ENCODE measurements at regions not wholly inside any gene's neighbourhood (a gene's known extent, or its start where the extent isn't known, plus 50 kb on each side); places are given as distances from the start of the nearest gene placed in this dataset.

DNA sequence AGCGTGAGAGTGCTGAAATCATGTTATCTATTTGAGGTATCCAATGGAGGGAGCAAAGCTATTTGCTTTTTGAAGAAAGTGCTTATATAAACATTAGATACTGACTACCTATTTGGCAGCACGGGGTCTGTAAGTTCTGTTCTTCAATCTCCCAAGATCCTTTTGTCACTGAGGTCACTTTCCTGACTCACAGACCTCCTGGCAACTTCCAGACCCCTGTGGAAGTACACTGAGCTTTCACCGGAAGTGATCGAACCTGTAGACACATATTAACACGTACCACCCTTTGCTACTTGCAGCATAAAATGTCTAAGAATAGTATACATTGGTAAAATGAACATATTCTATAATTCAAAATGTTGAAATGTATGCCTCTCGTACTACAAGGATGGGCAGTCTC, 452.6 kb upstream of the ST6GAL2 start:
- no peak for TF ChIP-seq EZH2phosphoT487 (IDR thresholded peaks at IDR 0.05; ENCODE audit: low read depth, severe bottlenecking, unreplicated experiment)
- TF ChIP-seq, protein P1, sequence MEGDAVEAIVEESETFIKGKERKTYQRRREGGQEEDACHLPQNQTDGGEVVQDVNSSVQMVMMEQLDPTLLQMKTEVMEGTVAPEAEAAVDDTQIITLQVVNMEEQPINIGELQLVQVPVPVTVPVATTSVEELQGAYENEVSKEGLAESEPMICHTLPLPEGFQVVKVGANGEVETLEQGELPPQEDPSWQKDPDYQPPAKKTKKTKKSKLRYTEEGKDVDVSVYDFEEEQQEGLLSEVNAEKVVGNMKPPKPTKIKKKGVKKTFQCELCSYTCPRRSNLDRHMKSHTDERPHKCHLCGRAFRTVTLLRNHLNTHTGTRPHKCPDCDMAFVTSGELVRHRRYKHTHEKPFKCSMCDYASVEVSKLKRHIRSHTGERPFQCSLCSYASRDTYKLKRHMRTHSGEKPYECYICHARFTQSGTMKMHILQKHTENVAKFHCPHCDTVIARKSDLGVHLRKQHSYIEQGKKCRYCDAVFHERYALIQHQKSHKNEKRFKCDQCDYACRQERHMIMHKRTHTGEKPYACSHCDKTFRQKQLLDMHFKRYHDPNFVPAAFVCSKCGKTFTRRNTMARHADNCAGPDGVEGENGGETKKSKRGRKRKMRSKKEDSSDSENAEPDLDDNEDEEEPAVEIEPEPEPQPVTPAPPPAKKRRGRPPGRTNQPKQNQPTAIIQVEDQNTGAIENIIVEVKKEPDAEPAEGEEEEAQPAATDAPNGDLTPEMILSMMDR (IDR thresholded peaks at IDR 0.05; ENCODE audit: poor library complexity), result no peak

All from hepatocyte (in vitro differentiated cells).